ENCODE measurements at regions not wholly inside any gene's neighbourhood (a gene's known extent, or its start where the extent isn't known, plus 50 kb on each side); places are given as distances from the start of the nearest gene placed in this dataset.

- ATAC-seq (ENCODE audit: low read depth): no peak
- Mint-ChIP-seq H3K4me3 (no peak overlapping the region), H3K27me3 (peaks cover 3% of the 10 kb centered on the region), H3K4me1 (no peaks in the 10 kb centered on the region), H3K27ac (no peak overlapping the region), H3K36me3 (ENCODE audit: low read depth) (no peaks in the 10 kb centered on the region), H3K9me3 (no peaks in the 10 kb centered on the region)
- ChIA-PET CTCF (no interaction called here), POLR2A (no interaction called here)
- intact Hi-C loops (cut with micrococcal nuclease): no loop called here
- no peak for DNase-seq
- TF ChIP-seq, protein P1, sequence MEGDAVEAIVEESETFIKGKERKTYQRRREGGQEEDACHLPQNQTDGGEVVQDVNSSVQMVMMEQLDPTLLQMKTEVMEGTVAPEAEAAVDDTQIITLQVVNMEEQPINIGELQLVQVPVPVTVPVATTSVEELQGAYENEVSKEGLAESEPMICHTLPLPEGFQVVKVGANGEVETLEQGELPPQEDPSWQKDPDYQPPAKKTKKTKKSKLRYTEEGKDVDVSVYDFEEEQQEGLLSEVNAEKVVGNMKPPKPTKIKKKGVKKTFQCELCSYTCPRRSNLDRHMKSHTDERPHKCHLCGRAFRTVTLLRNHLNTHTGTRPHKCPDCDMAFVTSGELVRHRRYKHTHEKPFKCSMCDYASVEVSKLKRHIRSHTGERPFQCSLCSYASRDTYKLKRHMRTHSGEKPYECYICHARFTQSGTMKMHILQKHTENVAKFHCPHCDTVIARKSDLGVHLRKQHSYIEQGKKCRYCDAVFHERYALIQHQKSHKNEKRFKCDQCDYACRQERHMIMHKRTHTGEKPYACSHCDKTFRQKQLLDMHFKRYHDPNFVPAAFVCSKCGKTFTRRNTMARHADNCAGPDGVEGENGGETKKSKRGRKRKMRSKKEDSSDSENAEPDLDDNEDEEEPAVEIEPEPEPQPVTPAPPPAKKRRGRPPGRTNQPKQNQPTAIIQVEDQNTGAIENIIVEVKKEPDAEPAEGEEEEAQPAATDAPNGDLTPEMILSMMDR (IDR thresholded peaks at IDR 0.05): no peak
Measured at GRCh38 chr2:18479947-18480369, 80.5 kb downstream of the RDH14 start.

- TF ChIP-seq, protein P1 (IDR thresholded peaks at IDR 0.05): no peak
- ATAC-seq (ENCODE audit: low read depth) (no peak), DNase-seq (no peak)
- Mint-ChIP-seq H3K4me3 (no peak overlapping the region), H3K27me3 (peaks cover 8% of the 10 kb centered on the region), H3K36me3 (ENCODE audit: low read depth) (no peaks in the 10 kb centered on the region), H3K27ac (no peak overlapping the region), H3K4me1 (no peaks in the 10 kb centered on the region), H3K9me3 (no peaks in the 10 kb centered on the region)
- POLR2A ChIA-PET: no interaction called here
- CTCF ChIA-PET: no interaction called here
- intact Hi-C loops (cut with micrococcal nuclease): no loop called here
Measured at GRCh38 chr2:18477293-18477692, 83.2 kb downstream of the RDH14 start.

- intact Hi-C loops (cut with micrococcal nuclease): no loop called here
- Mint-ChIP-seq H3K27me3 (peaks cover 8% of the 10 kb centered on the region), H3K27ac (no peak overlapping the region), H3K36me3 (ENCODE audit: low read depth) (no peaks in the 10 kb centered on the region), H3K9me3 (no peaks in the 10 kb centered on the region), H3K4me1 (no peaks in the 10 kb centered on the region), H3K4me3 (no peak overlapping the region)
- DNase-seq (no peak), ATAC-seq (ENCODE audit: low read depth) (no peak)
- ChIA-PET POLR2A (no interaction called here), CTCF (no interaction called here)
- TF ChIP-seq, protein P1 (IDR thresholded peaks at IDR 0.05): no peak
Measured at GRCh38 chr2:18476484-18476883, 84.0 kb downstream of the RDH14 start.

GRCh38 chr2:18475884-18476283 lies 84.6 kb downstream of the RDH14 start:
- TF ChIP-seq, protein P1 (IDR thresholded peaks at IDR 0.05): no peak
- Mint-ChIP-seq H3K36me3 (ENCODE audit: low read depth) (no peaks in the 10 kb centered on the region), H3K27me3 (peaks cover 10% of the 10 kb centered on the region), H3K4me1 (no peaks in the 10 kb centered on the region), H3K4me3 (no peak overlapping the region), H3K9me3 (no peaks in the 10 kb centered on the region), H3K27ac (no peak overlapping the region)
- intact Hi-C loops (cut with micrococcal nuclease): no loop called here
- CTCF ChIA-PET: no interaction called here
- ATAC-seq (ENCODE audit: low read depth) (no peak), DNase-seq (no peak)
- POLR2A ChIA-PET: no interaction called here

GRCh38 chr2:18474700-18475099 lies 85.8 kb downstream of the RDH14 start:
- ChIA-PET POLR2A (no interaction called here), CTCF (no interaction called here)
- intact Hi-C loops (cut with micrococcal nuclease): no loop called here
- Mint-ChIP-seq H3K36me3 (ENCODE audit: low read depth) (no peaks in the 10 kb centered on the region), H3K27me3 (peaks cover 10% of the 10 kb centered on the region), H3K4me3 (no peak overlapping the region), H3K27ac (no peak overlapping the region), H3K9me3 (no peaks in the 10 kb centered on the region), H3K4me1 (no peaks in the 10 kb centered on the region)
- TF ChIP-seq, protein P1 (IDR thresholded peaks at IDR 0.05): no peak
- ATAC-seq (ENCODE audit: low read depth) (no peak), DNase-seq (no peak)

All from activated B cell treated with CpG ODN at 0.5 μM for 24 hours (primary cell).